GM12865 (cell line): ENCODE measurements at regions not wholly inside any gene's neighbourhood (a gene's known extent, or its start where the extent isn't known, plus 50 kb on each side); places are given as distances from the start of the nearest gene placed in this dataset.

ENCODE experiments used
- DNase-seq: peaks from one replicate; pipeline ENCODE4 v3.0.0; 2010; ENCODE audit warnings: low read depth
- H3K4me3 ChIP-seq: 2 replicates; pipeline ENCODE4 v1.5.1; 2011; ENCODE audit warnings: mild to moderate bottlenecking, low read depth, low read length, control low read depth
- CTCF ChIP-seq: IDR thresholded peaks from 2 replicates; pipeline ENCODE4 v1.5.1; 2011; ENCODE audit warnings: low read length, control low read depth, low read depth, inconsistent platforms; ENCODE audit not compliant: insufficient read depth; ENCODE audit errors: missing control alignments

DNA sequence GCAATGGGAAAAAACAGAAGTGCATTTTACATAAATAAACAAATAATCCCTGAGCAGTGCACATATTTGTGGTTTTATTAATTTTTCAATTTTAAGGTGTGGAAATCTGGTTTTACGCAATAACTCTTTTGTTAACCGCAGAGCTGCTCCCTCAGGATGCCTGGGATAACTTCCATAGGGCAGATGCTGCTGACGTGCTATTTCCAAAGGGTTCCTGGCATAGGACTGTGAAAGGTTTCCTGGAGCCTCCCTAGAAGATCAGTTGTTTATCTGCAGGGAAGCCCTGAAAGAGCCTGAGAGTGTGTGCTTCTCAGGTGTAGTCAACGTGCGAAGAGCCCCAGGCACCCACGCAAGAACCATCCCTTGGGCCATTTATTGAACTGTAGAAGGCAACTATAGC, 443.5 kb downstream of the PLK2 start:
- no peak overlapping the region for H3K4me3 ChIP-seq
- TF ChIP-seq CTCF, result no peak
- DNase-seq, result no peak

DNA sequence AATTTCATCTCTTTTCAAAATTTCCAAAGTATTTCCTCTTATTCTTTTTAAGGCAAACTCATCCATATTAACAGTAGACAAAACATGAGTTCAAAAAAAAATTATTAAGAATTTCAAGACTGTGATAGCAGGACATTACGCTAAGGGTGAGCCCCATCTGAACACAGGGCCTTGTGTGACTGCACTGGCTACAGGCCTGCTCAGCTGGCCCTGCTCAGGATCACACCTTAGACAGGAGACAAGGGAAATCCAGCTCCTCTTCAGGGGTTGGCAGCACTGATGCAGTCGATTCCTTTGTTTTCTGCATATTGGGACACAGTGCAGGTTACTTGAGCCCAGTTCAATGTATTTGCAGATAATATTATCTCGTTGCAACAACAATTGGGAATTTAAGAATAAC, 444.7 kb downstream of the PLK2 start:
- no peak for TF ChIP-seq CTCF
- no peak for DNase-seq

DNA sequence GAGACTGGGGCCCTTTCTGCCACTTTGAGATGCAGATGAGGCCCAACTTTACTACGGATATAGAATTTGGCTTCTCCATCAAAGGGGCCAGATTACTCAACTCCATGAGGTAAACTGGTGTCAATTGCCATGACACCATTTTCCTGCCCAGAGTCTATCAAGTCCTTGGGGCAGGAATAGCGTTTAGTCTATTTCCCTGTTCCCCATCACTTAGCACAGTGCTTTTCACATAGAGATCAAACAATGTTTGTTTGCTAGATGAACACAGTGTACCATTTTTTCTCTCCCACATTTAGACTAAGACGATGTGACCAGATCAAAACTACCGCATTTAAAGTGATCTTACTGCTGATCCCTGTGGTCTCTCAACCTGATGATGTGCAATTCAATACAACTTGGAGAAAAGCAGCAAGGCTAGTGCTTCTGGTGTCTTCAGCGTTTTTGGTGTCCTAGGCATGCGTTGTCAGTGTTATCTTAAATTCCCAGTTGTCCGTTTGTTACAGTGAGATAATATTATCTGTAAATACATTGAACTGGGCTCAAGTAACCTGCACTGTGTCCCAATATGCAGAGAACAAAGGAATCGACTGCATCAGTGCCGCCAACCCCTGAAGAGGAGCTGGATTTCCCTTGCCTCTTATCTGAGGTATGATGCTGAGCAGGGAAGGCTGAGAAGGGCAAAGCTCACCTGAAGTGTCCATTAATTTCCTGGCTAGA, 446.2 kb downstream of the PLK2 start:
- no peak for TF ChIP-seq CTCF
- no peak for DNase-seq
- no peak overlapping the region for H3K4me3 ChIP-seq

More for the DNA sequence above, 444.7 kb downstream of the PLK2 start:
- H3K4me3 ChIP-seq, result no peak overlapping the region

DNA sequence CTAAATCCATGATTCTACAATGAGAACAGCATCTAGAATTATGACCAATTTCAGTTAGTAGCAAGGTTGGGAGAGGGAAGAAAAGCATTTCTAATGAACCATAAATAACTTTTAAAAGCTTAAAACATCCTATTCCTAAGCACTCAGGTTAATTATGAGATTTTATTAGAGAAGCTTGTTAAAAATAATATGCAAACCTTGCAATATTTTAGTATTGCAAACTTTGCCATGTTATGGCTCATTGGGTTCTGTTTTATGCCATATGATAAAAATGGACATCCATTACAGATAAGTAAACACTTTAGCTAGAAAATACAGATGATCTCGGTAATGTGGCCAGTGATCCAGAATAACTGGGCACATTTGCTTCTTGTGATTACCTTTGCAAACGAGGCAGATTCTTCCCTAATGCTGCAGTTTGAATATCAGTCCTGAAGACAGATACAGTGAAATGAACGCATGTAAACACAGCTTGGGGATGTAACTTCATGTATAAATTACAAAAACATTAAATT, 447.0 kb downstream of the PLK2 start:
- no peak for TF ChIP-seq CTCF
- H3K4me3 ChIP-seq, result no peak overlapping the region
- DNase-seq, result no peak

DNA sequence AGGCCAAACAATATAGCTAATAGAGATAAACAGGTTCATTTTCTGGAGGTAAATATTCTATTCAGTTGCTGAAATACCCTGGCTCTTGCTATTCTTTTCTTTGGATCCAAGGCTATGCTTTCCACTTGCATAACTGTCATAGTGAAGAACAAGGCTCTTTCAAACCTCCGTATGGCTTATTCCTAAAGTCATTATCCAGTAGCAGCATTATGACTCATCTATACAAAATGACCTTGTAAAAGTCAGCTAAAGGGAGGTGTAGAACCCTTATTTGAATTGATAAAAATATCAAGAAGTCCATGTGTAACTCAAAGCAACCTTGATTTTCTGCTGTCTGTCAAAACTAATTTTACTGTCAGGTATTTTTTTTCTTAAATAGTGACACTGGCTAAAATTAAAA, 447.8 kb downstream of the PLK2 start:
- no peak for DNase-seq
- TF ChIP-seq CTCF, result no peak
- no peak overlapping the region for H3K4me3 ChIP-seq

DNA sequence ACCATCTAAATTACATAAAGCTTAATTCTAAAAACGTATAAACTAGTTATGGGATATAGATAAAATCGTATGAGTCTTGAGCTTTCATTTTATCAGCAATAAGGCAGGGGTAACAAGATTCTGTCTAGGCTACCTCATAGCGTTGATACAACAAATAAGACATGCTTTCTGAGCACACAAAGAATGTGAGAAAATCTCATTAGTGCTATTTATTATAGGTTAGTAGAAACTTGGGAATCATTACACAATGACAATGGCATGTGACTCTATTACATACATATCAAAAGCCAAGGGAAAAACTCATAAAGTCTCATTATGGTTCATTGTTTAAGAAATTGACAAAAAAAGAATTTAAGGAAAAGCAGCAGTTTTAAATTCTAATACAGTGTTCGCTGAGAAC, 448.6 kb downstream of the PLK2 start:
- DNase-seq, result no peak
- TF ChIP-seq CTCF, result no peak
- no peak overlapping the region for H3K4me3 ChIP-seq

GRCh38 chr5:58009754-58010153, 450.1 kb downstream of the PLK2 start:
- no peak overlapping the region for H3K4me3 ChIP-seq
- TF ChIP-seq CTCF, result no peak
- DNase-seq, result no peak
